ENCODE measurements at regions not wholly inside any gene's neighbourhood (a gene's known extent, or its start where the extent isn't known, plus 50 kb on each side); places are given as distances from the start of the nearest gene placed in this dataset.
A peak's percentile ranks its signal among the peaks of the same experiment; 100 is the strongest.
"Not testable (repeated sequence)": the region's sequence is repeated elsewhere in the genome, so short reads cannot be mapped to it uniquely, and the experiment has no call there.

DNA sequence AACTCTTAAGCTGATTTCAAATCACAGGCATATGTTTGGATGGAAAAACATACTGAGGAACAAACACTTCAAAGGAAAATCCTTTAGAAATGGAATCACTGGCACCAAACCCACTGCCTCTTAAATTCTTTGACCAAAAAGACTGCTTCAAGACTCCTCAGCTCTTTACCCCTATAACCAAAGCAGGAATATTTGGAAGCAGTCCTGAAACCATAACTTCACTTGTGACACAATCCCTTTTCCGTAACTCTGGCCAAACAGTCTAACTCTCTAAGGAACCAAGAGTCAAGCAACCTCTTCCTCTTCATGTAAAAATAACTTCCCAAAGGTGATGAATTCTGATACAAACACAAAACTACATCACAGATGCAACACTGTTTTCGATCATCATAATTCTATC, 104.3 kb downstream of the MTERF1 start:
- DNase-seq (ENCODE audit: low read depth) = no peak

DNA sequence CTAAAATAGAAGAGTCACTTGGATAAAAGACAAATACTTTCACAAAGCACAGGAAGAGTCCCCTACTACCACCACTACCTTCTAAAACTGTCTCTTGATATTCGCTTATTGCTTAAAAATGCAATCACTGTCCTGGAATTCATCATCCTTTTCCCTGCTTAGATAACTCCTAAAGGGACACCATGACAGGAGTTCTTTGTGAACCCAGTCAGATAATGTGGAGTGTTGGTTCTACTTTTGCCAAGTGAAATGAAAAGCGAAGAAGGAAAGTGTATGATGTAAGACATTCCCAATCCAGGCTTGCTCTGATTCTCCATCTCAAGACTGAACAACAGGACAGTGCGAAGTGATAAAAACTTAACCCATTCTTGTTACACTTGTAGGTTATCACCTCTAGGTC, 103.0 kb downstream of the MTERF1 start:
- no peak for DNase-seq (ENCODE audit: low read depth)

DNA sequence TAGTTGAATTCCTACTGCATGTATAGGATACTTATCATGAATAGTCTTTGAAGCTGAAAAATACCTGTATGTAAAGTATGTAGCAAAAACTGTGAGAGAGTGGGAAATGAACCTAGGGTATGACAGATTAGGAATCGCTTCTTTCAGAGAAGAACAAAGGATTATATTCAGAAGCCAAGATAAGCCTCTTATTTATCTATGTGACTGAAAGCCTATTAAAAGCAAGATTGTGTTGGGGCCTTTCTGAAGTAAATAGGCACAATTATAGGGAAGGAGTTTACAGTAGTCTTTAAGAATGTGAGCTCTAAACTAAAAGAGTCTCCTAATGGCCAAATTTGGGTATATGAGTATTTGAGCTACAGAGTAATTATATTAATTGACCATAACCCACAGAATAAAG, 102.1 kb downstream of the MTERF1 start:
- no peak for DNase-seq (ENCODE audit: low read depth)

DNA sequence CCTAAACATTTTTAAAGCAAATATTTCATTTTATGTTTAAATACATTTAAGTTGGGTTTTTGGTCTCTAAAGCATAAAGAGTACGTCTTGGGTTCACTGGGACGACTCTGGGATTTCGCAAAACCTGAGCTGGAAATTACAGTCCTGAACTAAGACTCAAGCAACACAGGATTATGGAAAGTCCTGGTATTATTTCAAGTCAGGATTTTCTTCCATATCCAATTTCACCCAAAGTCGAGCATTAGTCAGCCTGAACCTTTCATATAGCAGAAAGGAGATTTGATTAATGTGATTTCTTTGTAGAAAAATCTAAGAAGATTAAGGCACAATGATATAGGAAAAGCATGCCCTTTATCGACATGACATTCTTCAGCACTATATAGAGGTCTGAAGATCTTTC, 100.0 kb downstream of the MTERF1 start:
- no peak for DNase-seq (ENCODE audit: low read depth)

DNA sequence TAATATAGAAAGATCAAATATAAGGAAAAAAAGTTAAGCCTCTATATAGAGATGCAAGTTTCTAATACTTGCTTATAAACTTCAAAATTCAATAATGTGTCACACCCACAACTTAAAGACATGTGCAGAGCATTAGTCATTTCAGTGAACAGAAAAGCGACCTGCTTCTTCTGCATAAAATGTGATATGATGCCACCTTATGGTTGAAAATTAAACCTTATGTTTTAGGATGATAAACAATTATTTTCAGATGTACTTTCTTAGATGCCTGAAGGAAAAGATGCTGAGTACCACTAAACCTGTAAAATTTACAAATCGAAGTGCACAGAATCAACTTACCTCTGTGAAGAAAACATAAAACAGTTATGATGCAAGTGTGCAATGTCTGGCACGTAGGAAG, 96.0 kb downstream of the MTERF1 start:
- DNase-seq (ENCODE audit: low read depth) = peak; percentile 52

DNA sequence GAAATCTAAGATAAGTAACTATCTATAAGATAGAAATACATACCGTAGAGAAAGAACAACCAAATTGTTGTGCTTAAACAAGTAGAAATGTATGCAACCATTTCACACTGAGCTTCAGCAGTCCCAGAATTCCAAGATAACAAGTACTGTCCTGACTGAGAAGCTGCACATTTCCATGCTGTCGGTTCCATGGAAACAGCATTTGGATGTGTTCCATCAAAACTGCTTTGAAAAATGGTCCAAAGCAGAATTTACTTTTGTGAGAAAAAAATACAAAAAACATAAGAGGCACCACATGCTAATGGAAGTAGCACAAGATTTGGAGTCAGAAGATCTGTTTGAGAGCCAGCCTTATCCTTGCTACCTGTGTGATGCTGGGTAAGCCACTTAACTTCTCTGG, 92.6 kb downstream of the MTERF1 start:
- DNase-seq (ENCODE audit: low read depth) = no peak

DNA sequence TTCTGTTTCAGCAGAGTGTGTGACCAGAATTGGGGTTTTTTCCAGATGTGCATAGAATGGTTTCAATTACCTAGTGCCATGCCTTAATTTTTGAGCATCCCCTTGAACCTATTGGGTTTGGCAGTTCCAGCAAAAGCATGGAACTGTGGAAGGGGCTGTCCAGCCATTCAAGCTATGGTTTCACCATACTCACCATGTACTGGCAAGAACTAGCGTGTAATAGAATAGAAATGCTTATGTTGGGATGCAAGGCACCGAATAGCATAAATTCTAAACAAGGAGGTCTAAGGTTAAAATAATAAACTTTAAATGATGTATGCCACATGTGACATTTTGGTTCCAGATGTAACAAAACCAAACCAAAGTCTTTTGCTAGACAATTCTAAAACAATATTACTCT, 91.4 kb downstream of the MTERF1 start:
- no peak for DNase-seq (ENCODE audit: low read depth)

DNA sequence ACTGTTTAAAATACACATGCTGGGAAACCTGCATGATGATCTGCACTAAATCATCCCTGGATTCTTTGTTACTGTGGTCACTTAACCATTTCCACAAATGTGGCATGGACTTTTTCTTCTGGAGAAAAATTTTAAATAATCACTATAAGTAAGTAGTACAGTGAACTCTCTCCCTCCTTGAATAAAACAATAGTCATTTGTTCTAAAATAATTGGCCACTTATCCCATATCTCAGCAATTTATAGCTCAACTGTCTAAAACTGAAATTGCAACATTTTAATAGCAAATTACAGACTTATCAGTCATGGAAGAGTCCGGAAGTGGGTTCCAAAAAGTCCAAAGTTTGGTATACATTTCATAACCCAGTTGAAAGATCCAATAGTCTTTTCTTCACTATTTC, 90.9 kb downstream of the MTERF1 start:
- no peak for DNase-seq (ENCODE audit: low read depth)

DNA sequence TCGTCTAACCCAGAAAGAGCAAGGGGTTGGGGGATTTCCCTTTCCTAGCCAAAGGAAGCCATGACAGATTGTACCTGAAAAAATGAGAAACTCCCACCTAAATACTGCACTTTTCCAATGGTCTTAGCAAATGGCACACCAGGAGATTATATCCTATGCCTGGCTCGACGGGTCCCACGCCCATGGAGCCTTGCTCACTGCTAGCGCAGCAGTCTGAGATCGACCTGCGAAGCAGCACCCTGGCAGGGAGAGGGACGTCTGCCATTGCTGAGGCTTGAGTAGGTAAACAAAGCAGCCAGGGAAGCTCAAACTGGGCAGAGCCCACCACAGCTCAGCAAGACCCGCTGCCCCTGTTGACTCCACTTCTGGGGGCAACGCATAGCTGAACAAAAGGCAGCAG, 89.9 kb downstream of the MTERF1 start:
- not testable (repeated sequence) for DNase-seq (ENCODE audit: low read depth)

DNA sequence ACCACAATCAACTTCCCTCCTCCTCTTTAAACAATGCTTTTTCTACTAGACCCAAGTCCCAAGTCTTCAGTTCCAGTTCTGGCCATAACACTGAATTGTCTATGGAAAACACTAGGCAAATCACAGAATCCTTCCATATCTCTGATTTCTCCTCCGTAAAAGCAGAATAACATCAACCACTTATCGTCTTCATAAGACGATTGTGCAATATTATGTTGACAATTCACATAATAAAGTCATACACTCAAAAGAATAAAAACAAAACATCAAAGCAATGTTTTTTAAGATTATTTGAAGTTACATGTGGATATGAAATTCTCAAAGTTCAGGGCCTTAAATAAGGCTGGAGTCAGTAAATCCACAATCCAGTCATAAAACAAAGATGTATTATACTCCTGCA, 84.4 kb downstream of the MTERF1 start:
- DNase-seq (ENCODE audit: low read depth) = no peak

DNA sequence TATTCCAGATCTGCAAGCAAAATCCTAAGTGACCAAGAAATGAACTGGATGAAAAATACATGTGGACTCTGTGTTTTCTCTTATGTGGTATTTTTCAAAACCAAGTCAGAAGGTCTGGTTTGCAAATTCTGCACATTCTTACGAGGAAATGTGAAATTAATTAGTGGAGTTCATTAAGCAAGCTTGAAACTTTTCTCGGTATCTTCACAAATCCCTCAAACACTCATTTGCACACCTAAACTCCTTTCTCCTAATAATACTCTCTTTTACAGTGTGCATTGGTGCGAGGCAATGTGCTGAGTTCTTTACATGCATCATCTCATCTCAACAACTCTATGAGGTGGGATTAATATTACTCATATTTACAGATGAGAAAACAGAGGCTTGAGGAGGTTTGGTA, 82.1 kb downstream of the MTERF1 start:
- DNase-seq (ENCODE audit: low read depth) = no peak

DNA sequence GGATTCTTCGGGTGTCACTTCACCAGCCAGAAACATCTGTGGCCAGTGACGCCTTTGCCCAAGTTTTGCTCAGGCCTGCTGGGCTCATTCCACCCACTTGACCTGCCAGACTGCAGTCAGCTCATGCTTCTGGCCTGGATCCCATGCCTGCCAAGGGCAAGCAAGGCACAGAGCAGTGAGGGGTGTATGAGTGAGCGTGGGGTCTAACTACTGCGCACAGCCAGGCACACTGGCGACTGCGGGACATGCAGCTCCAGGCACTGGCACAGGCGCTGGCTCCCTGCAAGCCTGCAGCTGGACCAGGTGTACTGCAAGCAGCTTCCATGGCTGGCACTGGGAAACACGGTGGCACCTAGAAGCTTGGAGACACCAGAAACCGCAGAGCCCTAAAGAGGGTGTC, 80.1 kb downstream of the MTERF1 start:
- DNase-seq (ENCODE audit: low read depth) = no peak

DNA sequence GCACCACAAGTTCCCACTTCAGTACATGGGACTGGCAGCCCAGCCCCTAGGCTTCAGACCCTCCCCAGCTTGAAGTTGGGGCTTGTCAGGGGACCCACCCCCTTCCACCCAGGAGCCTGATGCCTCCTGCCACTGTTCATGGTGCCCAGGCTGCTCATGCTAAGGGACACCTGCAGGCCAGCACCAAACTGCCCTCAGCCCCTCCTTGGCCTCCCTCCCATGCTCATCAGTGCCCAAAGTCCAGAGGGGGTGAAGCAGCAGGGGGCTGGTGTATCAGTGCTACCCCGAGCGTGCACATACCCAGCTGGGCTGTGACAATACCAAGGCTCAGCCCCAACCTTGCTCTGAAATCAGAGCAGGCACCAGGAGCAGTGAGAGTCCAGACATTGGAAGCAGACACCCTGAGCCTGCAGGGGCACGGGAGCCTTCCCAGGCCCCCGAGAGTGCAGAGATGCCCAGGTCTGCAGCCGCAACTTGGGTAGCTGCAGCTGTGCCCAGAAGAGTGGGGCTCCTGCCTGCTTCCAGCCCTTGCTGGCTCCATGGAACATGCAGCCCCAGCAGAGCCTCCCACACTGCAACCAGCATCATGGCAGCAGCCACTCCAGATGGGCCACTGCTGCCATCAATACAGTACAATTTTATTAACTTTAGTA, 79.0 kb downstream of the MTERF1 start:
- no peak for DNase-seq (ENCODE audit: low read depth)

DNA sequence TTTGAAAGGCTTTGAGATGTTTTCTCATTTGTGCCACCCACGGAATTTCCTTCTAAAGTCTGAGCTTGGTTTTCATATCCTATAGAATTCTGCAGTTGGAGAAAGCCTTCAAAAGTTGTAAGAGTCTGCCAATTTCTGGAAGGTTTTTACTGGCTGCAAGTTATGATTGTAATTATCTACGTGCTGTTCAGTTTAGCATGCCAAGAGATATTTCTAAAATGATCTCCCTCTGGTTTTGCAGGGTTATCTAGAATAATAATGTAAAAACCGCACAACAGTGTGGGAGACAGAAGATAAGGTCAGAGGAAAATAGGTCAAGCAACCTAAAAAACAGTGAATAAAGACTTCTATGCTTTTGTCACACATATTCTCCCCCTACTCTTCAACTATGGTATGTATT, 69.3 kb downstream of the MTERF1 start:
- DNase-seq (ENCODE audit: low read depth) = no peak

DNA sequence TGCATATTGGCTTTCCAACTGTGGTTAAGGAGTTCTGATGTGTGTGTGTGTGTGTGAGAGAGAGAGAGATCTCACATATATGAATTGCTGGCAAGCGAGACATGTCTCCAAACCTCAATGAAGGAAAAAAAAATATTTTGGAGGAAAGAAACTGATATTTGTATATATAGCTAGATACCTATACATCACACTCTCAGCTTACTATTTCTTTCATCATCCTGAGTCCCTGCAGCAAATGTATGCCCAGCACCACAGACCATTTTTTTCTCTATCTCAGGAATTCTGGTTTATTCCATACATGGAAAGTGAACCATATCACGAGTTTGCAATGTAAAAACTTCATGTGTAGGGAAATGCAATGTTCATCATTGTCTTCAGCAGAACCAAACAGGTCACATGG, 68.9 kb downstream of the MTERF1 start:
- no peak for DNase-seq (ENCODE audit: low read depth)

DNA sequence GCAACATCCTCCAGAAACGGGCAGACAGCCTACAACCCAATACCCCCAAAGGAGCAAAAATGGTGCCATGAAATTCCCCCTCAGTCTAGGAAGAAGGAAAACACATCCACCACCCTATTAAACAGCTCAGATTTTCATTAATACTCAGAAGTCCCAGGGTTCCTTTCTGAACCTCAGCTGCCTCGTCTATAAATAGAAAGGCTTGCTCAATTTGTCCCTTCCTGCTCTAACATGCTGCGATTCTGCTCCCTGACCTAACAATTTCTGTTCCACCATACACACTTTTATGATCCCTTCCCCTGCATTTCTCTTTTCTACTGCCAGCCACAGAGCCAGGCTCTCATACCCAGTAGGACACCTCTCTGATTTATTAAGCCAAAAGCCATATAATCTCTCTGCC, 68.1 kb downstream of the MTERF1 start:
- DNase-seq (ENCODE audit: low read depth) = no peak

DNA sequence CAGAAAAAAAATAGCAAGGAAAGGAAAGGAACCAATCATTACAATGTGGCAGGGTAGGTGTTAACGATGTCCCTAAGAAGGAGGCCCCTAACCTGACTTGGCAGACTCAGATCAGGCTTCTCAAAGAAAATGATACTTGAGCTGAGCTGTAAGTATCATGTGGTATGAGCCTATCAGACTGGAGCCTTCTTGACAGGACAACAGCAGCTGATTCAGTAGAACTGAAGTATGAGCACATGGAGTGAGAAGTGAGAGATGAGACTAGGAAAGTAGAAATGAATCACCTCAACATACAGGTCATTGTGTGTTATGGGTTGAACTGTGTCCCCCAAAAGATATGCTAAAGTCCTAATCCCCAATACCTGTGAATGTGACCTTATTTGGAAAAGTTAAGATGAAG, 66.3 kb downstream of the MTERF1 start:
- no peak for DNase-seq (ENCODE audit: low read depth)

All from EH (cell line).